Peyer's patch (tissue), 4 donors: ENCODE measurements at regions not wholly inside any gene's neighbourhood (a gene's known extent, or its start where the extent isn't known, plus 50 kb on each side); places are given as distances from the start of the nearest gene placed in this dataset.

Experiments used
- DNase-seq, 3 donors: peaks; one replicate each; pipeline ENCODE4 v3.0.0-alpha.2; 2017 to 2019
- H3K27ac ChIP-seq, 4 donors: fragments of 200-600 bp; sonication (generic); one replicate each; pipeline ENCODE4 v1.5.1; 2016 to 2019
- H3K27me3 ChIP-seq, 2 donors: fragments of 200-600 bp; sonication (generic); one replicate each; pipeline ENCODE4 v1.5.1; 2019
- H3K36me3 ChIP-seq, 3 donors: fragments of 200-600 bp; sonication (generic); one replicate each; pipeline ENCODE4 v1.5.1; 2016 to 2019
- H3K4me1 ChIP-seq, 4 donors: fragments of 200-600 bp; sonication (generic); one replicate each; pipeline ENCODE4 v1.5.1; 2016 to 2019
- H3K4me3 ChIP-seq, 4 donors: fragments of 200-600 bp; sonication (generic); 1 replicate in 3 of 4; 2 replicates in 1 of 4; pipeline ENCODE4 v1.5.1; 2016 to 2019; ENCODE audit warnings: mild to moderate bottlenecking in 1 of 4
- H3K9me3 ChIP-seq, 4 donors: fragments of 200-600 bp; sonication (generic); one replicate each; pipeline ENCODE4 v1.5.1; 2016 to 2019; ENCODE audit warnings: mild to moderate bottlenecking in 1 of 4
- CTCF ChIP-seq, 6 experiments: fragments of 450-650 bp in 4 of 6; fragments of 200-600 bp in 2 of 6; sonication (generic) in 1 of 6; IDR thresholded peaks; one replicate each; pipeline ENCODE4 v1.5.1; 2017 to 2019; ENCODE audit warnings: antibody characterized with exemption in 6 of 6, mild to moderate bottlenecking in 3 of 6, moderate library complexity in 1 of 6
- POLR2A ChIP-seq, 2 donors: fragments of 450-650 bp; IDR thresholded peaks; one replicate each; pipeline ENCODE4 v1.5.1; 2017; ENCODE audit warnings: antibody characterized with exemption in 2 of 2, mild to moderate bottlenecking in 2 of 2, moderate library complexity in 2 of 2

GRCh38 chr16:85364323-85365040 lies 248.6 kb upstream of the GSE1 start:
- H3K27me3 ChIP-seq, result no peaks in the 10 kb centered on the region
- H3K4me1 ChIP-seq, result peaks cover 0 to 43% (median 0%) of the 10 kb centered on the region in 4 donors
- H3K9me3 ChIP-seq, result peaks cover 0 to 8% (median 0%) of the 10 kb centered on the region in 4 donors
- no peak overlapping the region for H3K4me3 ChIP-seq
- H3K27ac ChIP-seq, result no peak overlapping the region
- no peak for DNase-seq
- no peaks in the 10 kb centered on the region for H3K36me3 ChIP-seq
- TF ChIP-seq CTCF (IDR thresholded peaks at IDR 0.05) (no peak), POLR2A (IDR thresholded peaks at IDR 0.05) (no peak)

DNA sequence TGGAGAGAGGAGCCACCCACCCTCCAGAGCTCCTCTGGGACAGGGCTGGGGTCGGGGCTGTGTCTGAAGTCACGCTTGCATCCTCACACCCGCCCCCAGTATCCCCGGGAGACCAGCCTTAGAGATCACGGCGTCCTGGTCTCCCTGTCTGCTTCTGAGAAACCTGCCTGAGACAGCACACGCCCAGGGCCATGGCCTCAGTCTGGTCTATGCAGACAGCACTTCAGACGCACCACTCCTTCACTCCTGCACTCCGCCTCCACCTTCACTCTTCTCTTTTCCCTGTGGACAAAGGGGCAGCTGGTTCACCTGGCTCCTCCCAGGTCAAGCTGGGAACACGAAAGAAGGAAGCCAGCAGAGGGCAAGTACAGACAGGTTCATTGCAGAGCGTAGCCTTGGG lies 248.0 kb upstream of the GSE1 start:
- no peak for DNase-seq
- TF ChIP-seq CTCF (IDR thresholded peaks at IDR 0.05) (no peak), POLR2A (IDR thresholded peaks at IDR 0.05) (no peak)

DNA sequence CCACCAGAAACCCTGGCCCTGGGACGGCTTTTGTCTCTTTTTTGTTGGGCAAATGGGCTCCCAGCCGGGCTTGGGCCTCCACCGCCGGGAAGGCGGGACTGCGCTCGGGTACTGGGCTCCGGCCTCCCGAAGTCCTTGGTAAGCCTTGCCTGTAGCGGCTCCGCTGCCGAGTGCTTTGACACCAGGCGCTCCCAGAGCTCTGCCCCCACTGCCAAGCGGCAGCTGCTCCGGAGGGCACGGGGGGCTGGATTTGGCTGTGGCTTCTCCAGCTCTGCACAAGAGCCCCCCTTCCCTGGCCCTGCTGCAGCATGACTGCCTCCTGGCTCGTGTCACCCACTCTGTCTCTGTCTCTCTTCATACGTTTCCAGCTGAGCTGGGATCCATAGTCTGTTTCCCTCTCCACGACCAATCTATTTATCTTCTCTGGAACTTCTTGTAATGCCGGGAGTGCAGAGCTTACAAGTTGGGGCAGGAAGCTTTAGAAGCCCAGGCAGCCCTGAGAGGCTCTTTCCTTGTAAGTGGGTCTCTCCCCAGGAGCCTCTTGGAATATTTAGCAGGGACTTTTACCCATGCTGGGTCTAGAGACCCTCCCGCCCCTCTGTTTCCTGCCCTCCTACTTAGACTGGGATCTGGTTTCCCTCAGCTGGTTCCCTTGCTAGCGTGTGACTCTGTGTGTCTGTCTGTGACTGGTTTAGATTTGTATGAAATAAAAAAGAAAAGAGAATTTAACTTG lies 246.9 kb upstream of the GSE1 start:
- peaks cover 0 to 8% (median 0%) of the 10 kb centered on the region in 4 donors for H3K9me3 ChIP-seq
- no peak for DNase-seq
- H3K4me3 ChIP-seq, result no peak overlapping the region
- peak overlapping the region in 1 of 4 donors; percentile 45 for H3K27ac ChIP-seq
- no peaks in the 10 kb centered on the region for H3K27me3 ChIP-seq
- TF ChIP-seq CTCF (IDR thresholded peaks at IDR 0.05) (no peak), POLR2A (IDR thresholded peaks at IDR 0.05) (no peak)
- no peaks in the 10 kb centered on the region for H3K36me3 ChIP-seq
- peaks cover 0 to 46% (median 0%) of the 10 kb centered on the region in 4 donors for H3K4me1 ChIP-seq

More for the DNA sequence above, 248.0 kb upstream of the GSE1 start:
- peaks cover 0 to 43% (median 0%) of the 10 kb centered on the region in 4 donors for H3K4me1 ChIP-seq
- no peak overlapping the region for H3K27ac ChIP-seq
- no peaks in the 10 kb centered on the region for H3K27me3 ChIP-seq
- no peaks in the 10 kb centered on the region for H3K36me3 ChIP-seq
- peaks cover 0 to 8% (median 0%) of the 10 kb centered on the region in 4 donors for H3K9me3 ChIP-seq
- no peak overlapping the region for H3K4me3 ChIP-seq

DNA sequence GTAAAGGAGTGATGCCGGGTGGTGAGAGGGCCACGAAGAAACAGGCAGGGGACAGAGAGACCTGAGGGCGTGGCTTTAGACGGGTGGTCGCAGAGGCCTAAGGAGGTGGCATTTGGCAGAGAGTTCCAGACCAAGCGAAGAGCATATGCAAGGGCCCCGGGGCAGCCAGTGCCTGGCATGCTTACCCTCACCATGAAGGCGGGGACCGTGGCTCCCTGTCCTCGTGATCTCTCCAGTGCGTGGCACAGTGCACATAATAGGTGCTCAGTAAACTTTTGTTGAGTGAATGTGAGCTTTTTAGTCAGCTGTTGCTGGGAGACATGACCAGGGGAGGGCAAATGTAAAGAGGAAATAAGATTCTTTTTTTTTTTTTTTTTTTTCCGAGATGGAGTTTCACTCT lies 245.6 kb upstream of the GSE1 start:
- Histone ChIP-seq H3K36me3 (no peaks in the 10 kb centered on the region), H3K27ac (no peak overlapping the region), H3K27me3 (no peaks in the 10 kb centered on the region), H3K4me3 (no peak overlapping the region), H3K4me1 (peaks cover 0 to 51% (median 0%) of the 10 kb centered on the region in 4 donors), H3K9me3 (peaks cover 0 to 8% (median 0%) of the 10 kb centered on the region in 4 donors)
- no peak for TF ChIP-seq POLR2A (IDR thresholded peaks at IDR 0.05)
- TF ChIP-seq CTCF (IDR thresholded peaks at IDR 0.05), result no peak
- no peak for DNase-seq

DNA sequence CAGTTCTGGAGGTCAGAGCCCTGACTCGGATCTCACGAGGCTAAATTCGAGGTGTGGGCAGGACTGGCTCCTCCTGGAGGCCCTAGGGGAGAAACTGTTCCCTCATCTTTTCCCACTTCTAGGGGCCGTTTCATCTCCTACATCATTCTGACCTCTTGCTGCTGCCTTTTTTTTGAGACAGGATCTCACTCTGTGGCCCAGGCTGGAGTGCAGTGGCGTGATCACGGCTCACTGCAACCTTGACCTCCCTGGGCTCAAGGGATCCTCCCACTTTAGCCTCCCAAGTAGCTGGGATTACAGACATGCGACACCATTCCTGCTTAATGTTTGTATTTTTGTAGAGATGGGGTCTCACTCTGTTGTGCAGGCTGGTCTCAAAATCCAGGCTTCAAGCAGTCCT lies 244.1 kb upstream of the GSE1 start:
- Histone ChIP-seq H3K27me3 (no peaks in the 10 kb centered on the region), H3K4me1 (peaks cover 0 to 48% (median 0%) of the 10 kb centered on the region in 4 donors), H3K27ac (no peak overlapping the region), H3K36me3 (no peaks in the 10 kb centered on the region), H3K9me3 (peaks cover 0 to 2% (median 0%) of the 10 kb centered on the region in 4 donors), H3K4me3 (no peak overlapping the region)
- TF ChIP-seq POLR2A (IDR thresholded peaks at IDR 0.05), result no peak
- DNase-seq, result no peak
